ENCODE measurements at regions not wholly inside any gene's neighbourhood (a gene's known extent, or its start where the extent isn't known, plus 50 kb on each side); places are given as distances from the start of the nearest gene placed in this dataset.

DNA sequence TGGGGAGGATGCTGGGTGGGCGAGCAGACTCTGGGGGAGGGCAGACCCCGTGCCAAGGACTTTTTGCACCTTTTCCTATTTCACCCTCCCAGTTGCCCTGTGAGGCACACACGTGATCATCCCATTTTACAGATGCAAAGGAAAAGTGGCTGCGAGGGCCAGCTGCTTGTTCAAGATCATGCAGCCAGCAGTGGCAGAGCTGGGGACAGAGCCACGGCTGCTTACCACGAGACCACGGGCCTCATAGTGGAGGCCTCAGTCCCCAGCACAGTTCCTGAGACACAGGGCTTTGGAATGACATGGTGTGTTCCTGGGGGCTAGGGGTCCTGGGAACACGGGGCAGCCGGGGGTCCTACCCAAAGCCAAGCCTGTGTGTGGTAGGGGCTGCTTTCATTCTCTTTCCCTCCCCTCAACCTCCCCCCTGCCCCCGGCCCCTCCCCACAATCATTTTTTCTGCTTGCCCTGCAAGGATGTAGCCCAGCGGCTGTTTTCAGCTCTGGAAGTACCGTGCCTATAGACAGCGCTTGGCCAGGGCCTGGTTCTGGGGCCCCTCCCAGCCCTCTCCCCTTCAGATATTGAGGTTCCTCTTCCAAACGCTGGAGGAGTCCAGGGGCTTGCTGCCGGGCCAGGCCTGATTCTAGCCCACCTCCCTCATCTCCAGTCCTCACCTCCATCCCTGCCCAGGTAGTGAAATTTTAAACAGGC is 58.5 kb upstream of the IER5L start:
- Histone ChIP-seq H3K14ac (replicated peaks; ENCODE audit: low read depth, low read length) (no peak overlapping the region), H3K9ac (ENCODE audit: low read depth, low read length) (no peak overlapping the region), H3K18ac (ENCODE audit: low read depth, low read length) (no peak overlapping the region), H2AFZ (replicated peaks; ENCODE audit: low read length, poor library complexity) (peak overlapping the region; percentile 92), H3K4me3 (ENCODE audit: insufficient read depth, low read depth, low read length) (no peak overlapping the region), H3K9me3 (ENCODE audit: control insufficient read depth, insufficient read depth, low read length) (peaks cover 11% of the 10 kb centered on the region), H3K23ac (ENCODE audit: low read depth, low read length) (no peak overlapping the region), H2AK9ac (replicated peaks; ENCODE audit: low read depth, low read length, poor library complexity) (peak overlapping the region; percentile 71), H3K9me1 (ENCODE audit: insufficient read depth, low read length) (no peaks in the 10 kb centered on the region), H2AK5ac (ENCODE audit: low read depth, low read length) (peak overlapping the region; percentile 50; the same call in 1 of the 2 replicates), H3K27me3 (ENCODE audit: control insufficient read depth, insufficient read depth, low read length) (no peaks in the 10 kb centered on the region), H3K4me2 (ENCODE audit: low read depth, low read length) (peak overlapping the region; percentile 60), H4K5ac (ENCODE audit: low read depth, low read length) (no peak overlapping the region), H4K91ac (ENCODE audit: insufficient read depth, low read depth, low read length) (no peak overlapping the region), H2BK20ac (ENCODE audit: low read depth, low read length) (0 out of 2 replicates have a peak overlapping the region, but pooled peaks have one; percentile 6), H2BK15ac (ENCODE audit: low read depth, low read length) (no peak overlapping the region), H4K8ac (ENCODE audit: low read depth in 2 of 2, low read length in 2 of 2) (peak overlapping the region in 1 of 2 experiments; percentile 38; a peak in 1 of 4 replicates), H2BK5ac (ENCODE audit: low read depth, low read length, poor library complexity, severe bottlenecking) (no peak overlapping the region), H3K4me1 (ENCODE audit: control insufficient read depth, insufficient read depth, low read length) (peaks cover 6% of the 10 kb centered on the region), H3K36me3 (ENCODE audit: control insufficient read depth, insufficient read depth, low read length) (no peaks in the 10 kb centered on the region), H2BK120ac (ENCODE audit: low read depth, low read length) (no peak overlapping the region; the same call in 1 of the 2 replicates), H3K79me1 (ENCODE audit: low read depth in 1 of 2, low read length in 2 of 2) (no peaks in the 10 kb centered on the region), H4K20me1 (ENCODE audit: insufficient read depth, low read length) (no peaks in the 10 kb centered on the region), H3K56ac (ENCODE audit: extremely low read depth, insufficient read depth, low read length) (no peak overlapping the region), H3K4ac (ENCODE audit: low read depth, low read length) (peak overlapping the region; percentile 36; the same call in 1 of the 2 replicates), H3K27ac (ENCODE audit: insufficient read depth, low read length) (no peak overlapping the region)
- in situ Hi-C loops (cut with MboI; ENCODE audit: low sequenced_read_pairs) = no loop called here
- TF ChIP-seq RCOR1 (IDR thresholded peaks at IDR 0.05; ENCODE audit: insufficient replicate concordance, low read length) (no peak), MXI1 (IDR thresholded peaks at IDR 0.05; ENCODE audit: borderline replicate concordance, low read depth, low read length) (no peak), RAD21 (IDR thresholded peaks at IDR 0.05; ENCODE audit: low read length) (no peak)
- DNase-seq (no peak), ATAC-seq (ENCODE audit: low read depth) (peak; percentile 53)
- dilution Hi-C loops (cut with HindIII; ENCODE audit: low sequenced_read_pairs, unreplicated experiment) = no loop called here
- 70% methylated on average over 4 of the region's 15 CpGs; no CpG with 5 or more reads in 1 of the 2 experiments for WGBS, 2 experiments (ENCODE audit: extremely low coverage in 2 of 2, insufficient read length in 1 of 2)
- BruUV-seq (replicated peaks) = no TSS peak
- CTCF ChIA-PET = no interaction called here
- POLR2A ChIA-PET (ENCODE audit: unreplicated experiment) = no interaction called here
- intact Hi-C loops (cut with micrococcal nuclease) = no loop called here
